Endothelial cell (in vitro differentiated cells): ENCODE measurements at regions not wholly inside any gene's neighbourhood (a gene's known extent, or its start where the extent isn't known, plus 50 kb on each side); places are given as distances from the start of the nearest gene placed in this dataset.
"Not testable (repeated sequence)": the region's sequence is repeated elsewhere in the genome, so short reads cannot be mapped to it uniquely, and the experiment has no call there.

Experiments used
- DNase-seq: peaks from one replicate; pipeline ENCODE4 v3.0.0; 2021; ENCODE audit warnings: low spot score
- H3K27ac Mint-ChIP-seq: one replicate; pipeline ENCODE4 v1.8.0; 2021; ENCODE audit warnings: mixed read lengths, inconsistent platforms; ENCODE audit not compliant: unreplicated experiment
- H3K27me3 Mint-ChIP-seq: one replicate; pipeline ENCODE4 v1.8.0; 2021; ENCODE audit warnings: mild to moderate bottlenecking, moderate library complexity, mixed read lengths, inconsistent platforms; ENCODE audit not compliant: unreplicated experiment
- H3K36me3 Mint-ChIP-seq: one replicate; pipeline ENCODE4 v1.8.0; 2021; ENCODE audit warnings: mild to moderate bottlenecking, low read depth, mixed read lengths, inconsistent platforms; ENCODE audit not compliant: unreplicated experiment
- H3K4me1 Mint-ChIP-seq: one replicate; pipeline ENCODE4 v1.8.0; 2021; ENCODE audit warnings: mild to moderate bottlenecking, mixed read lengths, inconsistent platforms; ENCODE audit not compliant: unreplicated experiment
- H3K4me3 Mint-ChIP-seq: one replicate; pipeline ENCODE4 v1.8.0; 2021; ENCODE audit warnings: mild to moderate bottlenecking, mixed read lengths, inconsistent platforms; ENCODE audit not compliant: unreplicated experiment
- H3K9me3 Mint-ChIP-seq: one replicate; pipeline ENCODE4 v1.8.0; 2021; ENCODE audit warnings: mixed read lengths, inconsistent platforms; ENCODE audit not compliant: unreplicated experiment
- TF ChIP-seq, protein P1 (sequence below): fragments of 200-600 bp; sonication (generic); IDR thresholded peaks from one replicate; pipeline ENCODE4 v1.5.0; 2021; ENCODE audit warnings: antibody characterized with exemption; ENCODE audit not compliant: unreplicated experiment

DNA sequence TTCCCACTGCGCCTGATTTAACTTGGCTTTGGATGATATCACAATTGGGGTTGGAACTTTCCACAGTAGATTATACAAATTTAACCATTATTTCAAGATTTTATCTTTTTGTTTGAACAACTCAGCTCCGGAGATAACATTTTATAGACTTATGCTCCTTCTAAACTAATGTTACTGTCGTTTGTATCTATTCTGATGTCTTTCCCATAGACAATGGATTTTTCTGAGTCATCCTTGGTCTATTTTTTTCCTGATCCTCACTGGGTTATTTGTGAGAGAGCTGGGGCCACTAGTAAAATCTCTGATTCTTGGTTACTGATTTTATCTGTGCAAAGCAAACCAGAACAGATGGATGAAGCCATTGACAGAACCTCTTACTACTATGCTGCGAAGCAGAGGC, 175.1 kb downstream of the SLC38A4 start:
- Mint-ChIP-seq H3K4me1 (no peaks in the 10 kb centered on the region), H3K27ac (no peak overlapping the region), H3K4me3 (no peak overlapping the region), H3K36me3 (peaks cover 3% of the 10 kb centered on the region), H3K27me3 (no peaks in the 10 kb centered on the region), H3K9me3 (no peaks in the 10 kb centered on the region)
- TF ChIP-seq, protein P1, sequence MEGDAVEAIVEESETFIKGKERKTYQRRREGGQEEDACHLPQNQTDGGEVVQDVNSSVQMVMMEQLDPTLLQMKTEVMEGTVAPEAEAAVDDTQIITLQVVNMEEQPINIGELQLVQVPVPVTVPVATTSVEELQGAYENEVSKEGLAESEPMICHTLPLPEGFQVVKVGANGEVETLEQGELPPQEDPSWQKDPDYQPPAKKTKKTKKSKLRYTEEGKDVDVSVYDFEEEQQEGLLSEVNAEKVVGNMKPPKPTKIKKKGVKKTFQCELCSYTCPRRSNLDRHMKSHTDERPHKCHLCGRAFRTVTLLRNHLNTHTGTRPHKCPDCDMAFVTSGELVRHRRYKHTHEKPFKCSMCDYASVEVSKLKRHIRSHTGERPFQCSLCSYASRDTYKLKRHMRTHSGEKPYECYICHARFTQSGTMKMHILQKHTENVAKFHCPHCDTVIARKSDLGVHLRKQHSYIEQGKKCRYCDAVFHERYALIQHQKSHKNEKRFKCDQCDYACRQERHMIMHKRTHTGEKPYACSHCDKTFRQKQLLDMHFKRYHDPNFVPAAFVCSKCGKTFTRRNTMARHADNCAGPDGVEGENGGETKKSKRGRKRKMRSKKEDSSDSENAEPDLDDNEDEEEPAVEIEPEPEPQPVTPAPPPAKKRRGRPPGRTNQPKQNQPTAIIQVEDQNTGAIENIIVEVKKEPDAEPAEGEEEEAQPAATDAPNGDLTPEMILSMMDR, result no peak
- no peak for DNase-seq

DNA sequence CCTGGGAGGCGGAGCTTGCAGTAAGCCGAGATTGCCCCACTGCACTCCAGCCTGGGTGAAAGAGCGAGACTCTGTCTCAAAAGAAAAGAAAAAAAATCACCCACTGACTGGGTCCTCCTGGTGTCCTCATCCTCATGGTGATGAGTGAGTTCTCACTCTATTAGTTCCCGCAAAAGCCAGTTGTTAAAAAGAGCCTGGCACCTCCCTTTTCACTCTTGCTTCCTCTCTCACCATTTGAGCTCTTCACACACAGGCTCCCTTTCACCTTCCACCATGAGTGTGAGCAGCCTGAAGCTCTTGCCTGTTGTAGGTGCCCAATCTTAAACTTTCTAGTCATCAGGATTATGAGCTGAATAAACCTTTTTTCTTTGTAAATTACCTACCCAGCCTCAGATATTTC, 176.4 kb downstream of the SLC38A4 start:
- Mint-ChIP-seq H3K4me3 (no peak overlapping the region), H3K4me1 (no peaks in the 10 kb centered on the region), H3K27ac (no peak overlapping the region), H3K9me3 (no peaks in the 10 kb centered on the region), H3K36me3 (peaks cover 3% of the 10 kb centered on the region), H3K27me3 (no peaks in the 10 kb centered on the region)
- no peak for DNase-seq
- TF ChIP-seq, protein P1, result no peak

DNA sequence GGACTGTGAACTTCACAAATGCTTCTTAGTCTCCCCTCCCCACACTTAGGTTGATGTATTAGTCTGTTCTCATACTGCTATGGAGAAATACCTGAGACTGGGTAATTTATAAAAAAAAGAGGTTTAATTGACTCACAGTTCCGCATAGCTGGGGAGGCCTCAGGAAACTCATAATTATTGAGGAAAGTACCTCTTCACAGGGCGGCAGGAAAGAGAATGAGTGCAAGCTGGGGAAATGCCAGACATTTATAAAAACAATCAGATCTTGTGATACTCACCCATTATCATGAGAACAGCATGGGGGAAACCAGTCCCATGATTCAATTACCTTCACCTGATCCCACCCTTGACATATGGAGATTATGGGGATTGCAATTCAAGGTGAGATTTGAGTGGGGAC, 178.8 kb downstream of the SLC38A4 start:
- H3K27me3 Mint-ChIP-seq, result no peaks in the 10 kb centered on the region
- no peak overlapping the region for H3K4me3 Mint-ChIP-seq
- H3K36me3 Mint-ChIP-seq, result peaks cover 3% of the 10 kb centered on the region
- H3K4me1 Mint-ChIP-seq, result no peaks in the 10 kb centered on the region
- no peaks in the 10 kb centered on the region for H3K9me3 Mint-ChIP-seq
- DNase-seq, result no peak
- no peak overlapping the region for H3K27ac Mint-ChIP-seq
- TF ChIP-seq, protein P1, result no peak

DNA sequence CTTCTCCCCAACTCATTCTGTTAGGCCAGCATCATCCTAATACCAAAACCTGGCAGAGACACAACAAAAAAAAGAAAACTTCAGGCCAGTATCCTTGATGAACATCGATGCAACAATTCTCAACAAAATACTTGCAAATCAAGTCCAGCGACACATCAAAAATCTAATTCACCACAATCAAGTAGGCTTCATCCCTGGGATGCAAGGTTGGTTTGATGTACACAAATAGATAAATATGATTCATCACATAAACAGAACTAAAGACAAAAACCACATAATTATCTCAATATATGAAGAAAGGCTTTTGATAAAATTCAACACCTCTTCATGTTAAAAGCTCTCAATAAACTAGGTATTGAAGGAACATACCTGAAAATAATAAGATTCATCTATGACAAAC, 184.1 kb downstream of the SLC38A4 start:
- not testable (repeated sequence) for H3K4me3 Mint-ChIP-seq, H3K27me3 Mint-ChIP-seq, H3K9me3 Mint-ChIP-seq, DNase-seq, H3K27ac Mint-ChIP-seq, H3K4me1 Mint-ChIP-seq
- H3K36me3 Mint-ChIP-seq, result peaks cover 25% of the 10 kb centered on the region

DNA sequence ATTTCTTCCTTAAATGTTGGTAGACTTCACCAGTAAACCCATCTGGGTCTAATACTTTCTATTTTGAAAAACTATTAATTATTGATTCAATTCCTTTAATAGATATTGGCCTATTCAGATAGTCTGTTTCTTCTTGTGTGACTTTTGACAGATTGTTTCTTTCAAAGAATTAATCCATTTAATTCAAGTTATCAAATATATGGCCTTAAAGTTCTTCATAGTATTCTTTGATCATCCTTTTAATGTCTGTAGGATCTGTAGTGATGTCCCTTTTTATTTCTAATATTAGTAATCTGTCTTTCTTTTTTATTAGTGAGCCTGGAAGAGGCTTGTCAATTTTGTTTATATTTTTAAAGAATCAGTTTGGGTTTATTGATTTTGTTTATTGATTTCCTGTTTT, 190.0 kb downstream of the SLC38A4 start:
- Mint-ChIP-seq H3K4me1 (no peaks in the 10 kb centered on the region), H3K27ac (no peak overlapping the region), H3K36me3 (peaks cover 29% of the 10 kb centered on the region), H3K9me3 (no peaks in the 10 kb centered on the region), H3K27me3 (peaks cover 3% of the 10 kb centered on the region), H3K4me3 (no peak overlapping the region)
- TF ChIP-seq, protein P1, result no peak
- DNase-seq, result no peak
